ENCODE measurements at regions not wholly inside any gene's neighbourhood (a gene's known extent, or its start where the extent isn't known, plus 50 kb on each side); places are given as distances from the start of the nearest gene placed in this dataset.

GRCh38 chr5:3043600-3043999 lies 292.1 kb upstream of the IRX2 start:
- Histone ChIP-seq H3K27ac (ENCODE audit: insufficient read depth, low read length) (no peak overlapping the region), H3K4me1 (ENCODE audit: control insufficient read depth, extremely low read depth, insufficient read depth, low read length) (no peaks in the 10 kb centered on the region), H3K36me3 (ENCODE audit: control insufficient read depth, insufficient read depth, low read length) (no peaks in the 10 kb centered on the region), H3K79me2 (ENCODE audit: control insufficient read depth, insufficient read depth, low read length) (no peaks in the 10 kb centered on the region), H3K4me2 (ENCODE audit: extremely low read depth, insufficient read depth, low read length) (no peak overlapping the region), H3K9ac (ENCODE audit: insufficient read depth, low read length) (no peak overlapping the region), H4K20me1 (ENCODE audit: control insufficient read depth, extremely low read depth, insufficient read depth, low read length) (no peaks in the 10 kb centered on the region), H3K4me3 (replicated peaks in 1 of 4; ENCODE audit: control extremely low read depth in 1 of 4, insufficient read depth in 1 of 4, low read depth in 3 of 4, low read length in 4 of 4) (no peak overlapping the region), H2AFZ (ENCODE audit: low read length) (no peak overlapping the region), H3K27me3 (ENCODE audit: control insufficient read depth, insufficient read depth, low read length) (no peaks in the 10 kb centered on the region), H3K9me3 (ENCODE audit: control insufficient read depth, insufficient read depth, low read depth, low read length) (no peaks in the 10 kb centered on the region)
- TF ChIP-seq EZH2 (IDR thresholded peaks at IDR 0.05; ENCODE audit: low read length, missing control alignments) (no peak), CTCF (conservative IDR thresholded peaks at IDR 0.05 in 1 of 2, IDR thresholded peaks at IDR 0.05 in 1 of 2; ENCODE audit: low read depth in 1 of 2, low read length in 2 of 2) (no peak)
- no peak for DNase-seq (ENCODE audit: low read depth in 2 of 2)

GRCh38 chr5:3041001-3041400 lies 289.5 kb upstream of the IRX2 start:
- Histone ChIP-seq H2AFZ (ENCODE audit: low read length) (no peak overlapping the region), H3K27me3 (ENCODE audit: control insufficient read depth, insufficient read depth, low read length) (no peaks in the 10 kb centered on the region), H3K27ac (ENCODE audit: insufficient read depth, low read length) (no peak overlapping the region), H3K4me2 (ENCODE audit: extremely low read depth, insufficient read depth, low read length) (no peak overlapping the region), H3K4me1 (ENCODE audit: control insufficient read depth, extremely low read depth, insufficient read depth, low read length) (no peaks in the 10 kb centered on the region), H3K9me3 (ENCODE audit: control insufficient read depth, insufficient read depth, low read depth, low read length) (no peaks in the 10 kb centered on the region), H3K36me3 (ENCODE audit: control insufficient read depth, insufficient read depth, low read length) (no peaks in the 10 kb centered on the region), H3K79me2 (ENCODE audit: control insufficient read depth, insufficient read depth, low read length) (no peaks in the 10 kb centered on the region), H3K9ac (ENCODE audit: insufficient read depth, low read length) (no peak overlapping the region), H4K20me1 (ENCODE audit: control insufficient read depth, extremely low read depth, insufficient read depth, low read length) (no peaks in the 10 kb centered on the region), H3K4me3 (replicated peaks in 1 of 4; ENCODE audit: control extremely low read depth in 1 of 4, insufficient read depth in 1 of 4, low read depth in 3 of 4, low read length in 4 of 4) (no peak overlapping the region)
- no peak for DNase-seq (ENCODE audit: low read depth in 2 of 2)
- TF ChIP-seq EZH2 (IDR thresholded peaks at IDR 0.05; ENCODE audit: low read length, missing control alignments) (no peak), CTCF (conservative IDR thresholded peaks at IDR 0.05 in 1 of 2, IDR thresholded peaks at IDR 0.05 in 1 of 2; ENCODE audit: low read depth in 1 of 2, low read length in 2 of 2) (no peak)

- no peak overlapping the region for H3K4me2 ChIP-seq (ENCODE audit: extremely low read depth, insufficient read depth, low read length)
- H3K9ac ChIP-seq (ENCODE audit: insufficient read depth, low read length): no peak overlapping the region
- H3K36me3 ChIP-seq (ENCODE audit: control insufficient read depth, insufficient read depth, low read length): no peaks in the 10 kb centered on the region
- no peaks in the 10 kb centered on the region for H3K27me3 ChIP-seq (ENCODE audit: control insufficient read depth, insufficient read depth, low read length)
- no peaks in the 10 kb centered on the region for H3K79me2 ChIP-seq (ENCODE audit: control insufficient read depth, insufficient read depth, low read length)
- no peak for TF ChIP-seq CTCF (conservative IDR thresholded peaks at IDR 0.05 in 1 of 2, IDR thresholded peaks at IDR 0.05 in 1 of 2; ENCODE audit: low read depth in 1 of 2, low read length in 2 of 2)
- TF ChIP-seq EZH2 (IDR thresholded peaks at IDR 0.05; ENCODE audit: low read length, missing control alignments): no peak
- H3K9me3 ChIP-seq (ENCODE audit: control insufficient read depth, insufficient read depth, low read depth, low read length): no peaks in the 10 kb centered on the region
- H3K4me1 ChIP-seq (ENCODE audit: control insufficient read depth, extremely low read depth, insufficient read depth, low read length): no peaks in the 10 kb centered on the region
- DNase-seq (ENCODE audit: low read depth in 2 of 2): no peak
- H2AFZ ChIP-seq (ENCODE audit: low read length): no peak overlapping the region
- H4K20me1 ChIP-seq (ENCODE audit: control insufficient read depth, extremely low read depth, insufficient read depth, low read length): no peaks in the 10 kb centered on the region
- H3K27ac ChIP-seq (ENCODE audit: insufficient read depth, low read length): no peak overlapping the region
- H3K4me3 ChIP-seq (replicated peaks in 1 of 4; ENCODE audit: control extremely low read depth in 1 of 4, insufficient read depth in 1 of 4, low read depth in 3 of 4, low read length in 4 of 4): no peak overlapping the region
Observed at GRCh38 chr5:3036041-3036788, 284.7 kb upstream of the IRX2 start.
